GM21825 (cell line): ENCODE measurements at regions not wholly inside any gene's neighbourhood (a gene's known extent, or its start where the extent isn't known, plus 50 kb on each side); places are given as distances from the start of the nearest gene placed in this dataset.

Source experiments
- ATAC-seq: cut with Tn5 transposase; IDR thresholded peaks from one replicate; pipeline ENCODE4 v1.9.1; 2021; ENCODE audit warnings: mild to moderate bottlenecking, moderate library complexity; ENCODE audit not compliant: unreplicated experiment

GRCh38 chr5:105977163-105977562, 1693.6 kb downstream of the EFNA5 start:
- ATAC-seq, result no peak

- ATAC-seq, result no peak
Observed at GRCh38 chr5:105970919-105971318, 1699.8 kb downstream of the EFNA5 start.

GRCh38 chr5:105968981-105969380, 1701.8 kb downstream of the EFNA5 start:
- no peak for ATAC-seq

- no peak for ATAC-seq
Observed at GRCh38 chr5:105963696-105964255, 1707.0 kb downstream of the EFNA5 start.

GRCh38 chr5:105961572-105961971, 1709.2 kb downstream of the EFNA5 start:
- no peak for ATAC-seq

- no peak for ATAC-seq
Observed at GRCh38 chr5:105956456-105957196, 1714.1 kb downstream of the EFNA5 start.

- no peak for ATAC-seq
Observed at GRCh38 chr5:105954341-105954740, 1716.4 kb downstream of the EFNA5 start.

- ATAC-seq, result no peak
Observed at GRCh38 chr5:105953616-105954015, 1717.1 kb downstream of the EFNA5 start.

- ATAC-seq, result no peak
Observed at GRCh38 chr5:105952875-105953274, 1717.9 kb downstream of the EFNA5 start.

GRCh38 chr5:105947461-105947860, 1723.3 kb downstream of the EFNA5 start:
- no peak for ATAC-seq

GRCh38 chr5:105945203-105945972, 1725.3 kb downstream of the EFNA5 start:
- ATAC-seq, result no peak

GRCh38 chr5:105940181-105940580, 1730.6 kb downstream of the EFNA5 start:
- ATAC-seq, result no peak

- ATAC-seq, result no peak
Observed at GRCh38 chr5:105934171-105934570, 1736.6 kb downstream of the EFNA5 start.

- no peak for ATAC-seq
Observed at GRCh38 chr5:105931881-105932421, 1738.8 kb downstream of the EFNA5 start.

- ATAC-seq, result no peak
Observed at GRCh38 chr5:105929858-105930257, 1740.9 kb downstream of the EFNA5 start.

- no peak for ATAC-seq
Observed at GRCh38 chr5:105924366-105924765, 1746.4 kb downstream of the EFNA5 start.

GRCh38 chr5:105922574-105922973, 1748.2 kb downstream of the EFNA5 start:
- no peak for ATAC-seq

- no peak for ATAC-seq
Observed at GRCh38 chr5:105922080-105922479, 1748.7 kb downstream of the EFNA5 start.

GRCh38 chr5:105917189-105917588, 1753.5 kb downstream of the EFNA5 start:
- no peak for ATAC-seq

- ATAC-seq, result no peak
Observed at GRCh38 chr5:105907016-105907415, 1763.7 kb downstream of the EFNA5 start.

GRCh38 chr5:105905392-105905791, 1765.3 kb downstream of the EFNA5 start:
- no peak for ATAC-seq

- ATAC-seq, result no peak
Observed at GRCh38 chr5:105903069-105903468, 1767.7 kb downstream of the EFNA5 start.
